ENCODE measurements at regions not wholly inside any gene's neighbourhood (a gene's known extent, or its start where the extent isn't known, plus 50 kb on each side); places are given as distances from the start of the nearest gene placed in this dataset.
"Not testable (repeated sequence)": the region's sequence is repeated elsewhere in the genome, so short reads cannot be mapped to it uniquely, and the experiment has no call there.

DNA sequence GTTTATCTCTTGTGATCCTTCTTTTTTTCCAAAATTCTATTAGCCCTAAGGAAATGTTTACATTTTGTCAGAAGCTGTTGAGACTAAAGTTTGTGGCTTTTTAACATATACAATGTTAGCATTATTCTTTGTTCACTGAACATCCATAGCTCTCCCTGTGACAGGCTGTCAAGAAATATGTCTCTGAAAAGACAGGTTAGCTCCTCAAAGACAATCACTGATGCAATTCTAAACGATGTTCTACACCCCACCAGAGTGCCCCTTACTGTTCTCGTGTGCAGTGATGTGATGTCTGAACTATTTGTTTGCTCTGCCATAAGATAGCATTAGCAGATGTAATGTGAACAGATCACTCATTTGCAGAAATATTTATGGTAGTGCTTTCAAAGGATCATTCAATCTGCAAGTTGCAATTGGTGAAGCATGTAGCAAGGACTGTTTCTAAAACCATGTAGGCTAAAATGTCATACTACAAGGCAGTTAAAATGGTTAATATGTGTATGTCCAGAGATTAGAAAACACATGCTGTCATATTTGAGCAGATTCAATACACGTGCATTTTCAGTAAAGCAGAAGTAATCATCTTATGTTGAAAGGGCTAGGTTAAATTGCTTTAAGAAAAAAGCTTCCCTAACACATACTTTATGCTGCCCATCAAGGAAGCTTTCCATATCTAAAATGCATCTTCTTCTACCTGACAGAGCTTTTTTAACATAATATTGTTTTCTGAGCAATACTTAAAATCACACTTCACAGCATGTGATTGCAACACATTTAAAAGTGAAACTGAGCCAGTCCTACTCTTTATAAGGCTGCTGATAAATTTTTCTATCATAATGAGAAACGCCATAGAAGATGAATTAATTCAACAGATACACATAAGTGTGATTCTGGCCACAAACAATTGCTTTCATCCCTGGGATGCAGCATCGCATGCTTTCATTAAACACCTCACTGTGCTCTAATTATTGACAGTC is 285.7 kb upstream of the UBE2E3 start:
- no peak for DNase-seq

GRCh38 chr2:180692322-180692721 is 288.1 kb upstream of the UBE2E3 start:
- DNase-seq = no peak

DNA sequence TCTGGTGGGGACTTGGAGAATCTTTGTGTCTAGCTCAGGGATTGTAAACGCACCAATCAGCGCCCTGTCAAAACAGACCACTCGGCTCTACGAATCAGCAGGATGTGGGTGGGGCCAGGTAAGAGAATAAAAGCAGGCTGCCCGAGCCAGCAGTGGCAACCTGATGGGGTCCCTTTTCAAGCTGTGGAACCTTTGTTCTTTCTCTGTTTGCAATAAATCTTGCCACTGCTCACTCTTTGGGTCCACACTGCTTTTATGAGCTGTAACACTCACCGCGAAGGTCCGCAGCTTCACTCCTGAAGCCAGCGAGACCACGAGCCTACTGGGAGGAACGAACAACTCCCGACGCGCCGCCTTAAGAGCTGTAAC is 288.6 kb upstream of the UBE2E3 start:
- not testable (repeated sequence) for DNase-seq

DNA sequence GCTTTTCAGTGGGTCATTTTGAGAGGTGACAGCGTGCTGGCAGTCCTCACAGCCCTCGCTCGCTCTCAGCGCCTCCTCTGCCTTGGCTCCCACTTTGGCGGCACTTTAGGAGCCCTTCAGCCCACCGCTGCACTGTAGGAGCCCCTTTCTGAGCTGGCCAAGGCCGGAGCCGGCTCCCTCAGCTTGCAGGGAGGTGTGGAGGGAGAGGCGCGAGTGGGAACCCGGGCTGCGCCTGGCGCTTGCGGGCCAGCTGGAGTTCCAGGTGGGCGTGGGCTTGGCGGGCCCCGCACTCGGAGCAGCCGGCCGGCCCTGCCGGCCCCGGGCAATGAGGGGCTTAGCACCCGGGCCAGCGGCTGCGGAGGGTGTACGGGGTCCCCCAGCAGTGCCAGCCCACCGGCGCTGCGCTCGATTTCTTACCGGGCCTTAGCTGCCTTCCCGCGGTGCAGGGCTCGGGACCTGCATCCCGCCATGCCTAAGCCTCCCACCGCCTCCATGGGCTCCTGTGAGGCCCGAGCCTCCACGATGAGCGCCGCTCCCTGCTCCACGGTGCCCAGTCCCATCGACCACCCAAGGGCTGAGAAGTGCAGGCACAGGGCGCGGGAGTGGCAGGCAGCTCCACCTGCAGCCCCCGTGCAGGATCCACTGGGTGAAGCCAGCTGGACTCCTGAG is 289.1 kb upstream of the UBE2E3 start:
- not testable (repeated sequence) for DNase-seq

DNA sequence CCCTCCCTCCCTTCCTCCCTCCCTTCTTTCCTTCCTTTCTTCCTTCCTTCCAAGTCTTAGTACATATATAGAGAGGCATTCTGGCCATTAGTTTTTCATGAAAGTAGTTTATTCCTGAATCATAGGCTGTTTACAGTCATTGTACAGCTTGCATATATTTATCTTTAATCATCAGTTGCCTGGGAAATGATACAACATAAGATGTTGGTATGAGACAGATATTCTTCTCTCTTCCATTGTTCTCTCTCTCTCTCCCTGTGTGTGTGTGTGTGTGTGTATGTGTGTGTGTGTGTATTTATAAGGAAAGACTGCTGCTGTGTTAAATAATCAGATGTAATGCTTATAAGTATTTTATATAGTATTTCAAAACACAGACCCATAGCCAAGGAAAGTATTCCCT is 289.8 kb upstream of the UBE2E3 start:
- DNase-seq = no peak

GRCh38 chr2:180682871-180683270 is 297.5 kb upstream of the UBE2E3 start:
- DNase-seq = no peak

GRCh38 chr2:180679693-180680092 is 300.7 kb upstream of the UBE2E3 start:
- DNase-seq = no peak

DNA sequence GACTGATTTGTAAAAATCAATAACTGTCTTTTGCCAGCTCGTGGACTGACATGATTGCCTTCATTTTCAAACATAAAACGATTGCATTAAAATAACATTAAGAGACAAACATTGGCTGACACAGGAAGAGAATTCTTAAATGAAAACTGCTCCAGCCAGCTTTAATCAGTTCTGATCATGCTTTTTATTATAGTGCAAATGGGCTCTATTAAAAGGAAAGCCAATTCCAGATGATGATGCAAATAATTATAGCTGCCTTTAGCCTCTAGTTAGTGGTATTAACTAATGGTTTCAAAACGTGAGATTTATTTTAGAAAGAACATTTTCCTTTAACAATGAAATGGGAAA is 301.8 kb upstream of the UBE2E3 start:
- no peak for DNase-seq

GRCh38 chr2:180677930-180678624 is 302.3 kb upstream of the UBE2E3 start:
- no peak for DNase-seq

DNA sequence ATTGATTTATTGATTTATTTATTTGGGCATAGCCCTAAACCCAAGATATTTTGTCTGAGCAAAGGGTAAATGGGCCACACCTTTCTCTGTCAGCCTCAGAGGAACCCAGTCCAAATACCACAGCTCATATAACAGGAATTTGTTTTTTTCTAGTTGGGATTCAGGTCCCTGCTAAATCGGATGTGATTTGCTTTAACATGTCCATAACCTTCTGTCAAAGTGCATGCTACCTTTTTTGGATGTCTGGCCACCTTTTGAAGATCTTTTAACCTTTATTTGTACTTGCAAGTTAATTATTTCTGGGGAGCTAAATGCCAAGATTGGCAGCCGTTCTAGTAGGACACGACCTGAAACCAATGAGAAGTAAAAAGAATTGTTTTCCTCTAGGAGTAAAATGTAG is 303.2 kb upstream of the UBE2E3 start:
- no peak for DNase-seq

- no peak for DNase-seq
These were observed 303.8 kb upstream of the UBE2E3 start for GRCh38 chr2:180676520-180677025.

DNA sequence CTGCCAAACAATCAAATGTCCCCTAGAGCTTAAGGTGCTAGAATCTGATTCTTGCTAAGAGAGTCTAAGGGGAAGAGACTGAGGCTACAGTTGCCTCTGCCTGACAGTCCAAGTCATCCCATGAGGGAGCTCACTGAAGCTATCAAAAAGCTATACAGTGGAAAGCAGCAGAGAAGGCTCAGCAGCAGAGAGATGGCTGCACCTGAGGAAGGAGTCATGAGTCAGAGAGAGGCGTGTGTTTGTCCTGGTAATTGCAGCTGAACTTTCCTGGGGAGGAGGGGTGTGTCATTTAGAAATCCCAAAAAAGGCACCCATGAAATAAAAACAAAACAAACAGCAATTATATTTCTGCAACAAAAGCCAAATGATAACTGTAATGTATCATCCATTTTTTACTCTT is 305.2 kb upstream of the UBE2E3 start:
- DNase-seq = no peak

- no peak for DNase-seq
These were observed 308.0 kb upstream of the UBE2E3 start for GRCh38 chr2:180672377-180672776.

DNA sequence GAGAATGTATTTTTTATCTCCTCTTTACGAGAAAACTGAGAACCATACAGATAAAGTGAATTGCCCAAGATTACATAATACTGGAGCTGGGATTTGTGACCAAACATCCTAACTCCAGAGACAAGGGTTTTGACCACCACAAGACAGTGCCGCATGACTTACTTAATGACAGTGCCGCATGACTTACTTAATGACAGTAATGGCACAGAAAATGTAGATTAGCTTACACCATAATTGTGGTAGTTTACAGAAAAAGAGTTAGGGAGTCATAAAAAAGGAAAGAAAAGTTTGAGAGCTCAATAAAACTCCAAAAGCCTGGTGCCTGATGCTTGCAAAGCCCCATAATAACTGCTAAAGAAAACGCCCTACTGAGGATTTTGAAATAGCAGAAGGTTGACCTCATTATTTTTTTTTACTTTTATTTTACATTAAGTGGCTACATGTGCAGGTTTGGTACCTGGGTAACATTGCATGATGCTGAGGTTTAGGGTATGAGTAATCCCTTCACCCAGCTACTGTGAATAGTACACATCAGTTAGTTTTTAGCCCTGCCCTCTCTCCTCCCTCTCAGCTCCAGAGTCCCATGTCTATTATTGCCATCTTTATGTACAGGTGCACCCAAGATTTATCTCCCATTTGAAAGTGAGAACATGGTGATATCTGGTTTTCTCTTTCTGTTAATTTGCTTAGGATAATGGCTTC is 310.0 kb upstream of the UBE2E3 start:
- DNase-seq = no peak

GRCh38 chr2:180669016-180669415 is 311.4 kb upstream of the UBE2E3 start:
- DNase-seq = peak; percentile 26

GRCh38 chr2:180664507-180664906 is 315.9 kb upstream of the UBE2E3 start:
- no peak for DNase-seq

DNA sequence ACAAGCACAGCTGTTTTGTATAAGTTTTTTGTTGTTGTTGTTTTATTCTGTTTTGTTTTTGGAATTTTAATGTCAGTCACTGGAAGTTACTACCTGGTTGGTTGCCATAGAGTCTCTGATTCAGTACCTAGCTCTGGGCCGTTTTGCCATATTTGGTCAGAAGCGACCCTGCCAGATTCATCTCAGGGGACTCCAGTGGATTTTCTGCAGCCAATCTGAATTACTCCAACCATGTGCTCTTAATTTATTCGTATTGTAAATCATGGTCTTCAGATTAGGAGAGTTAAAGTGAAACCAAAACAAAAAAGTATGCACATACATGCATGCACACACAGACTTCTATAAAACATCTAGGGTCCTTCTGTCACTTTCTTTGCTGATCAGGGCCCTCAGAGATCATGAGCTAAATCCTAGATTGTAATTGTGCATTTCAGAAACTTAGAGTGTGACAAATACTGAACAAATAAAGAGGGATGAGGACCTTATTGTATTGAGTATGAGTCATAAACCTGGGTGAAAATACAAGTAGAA is 317.4 kb upstream of the UBE2E3 start:
- DNase-seq = no peak

- no peak for DNase-seq
These were observed 317.9 kb upstream of the UBE2E3 start for GRCh38 chr2:180662521-180662920.

- no peak for DNase-seq
These were observed 318.7 kb upstream of the UBE2E3 start for GRCh38 chr2:180661686-180662030.

DNA sequence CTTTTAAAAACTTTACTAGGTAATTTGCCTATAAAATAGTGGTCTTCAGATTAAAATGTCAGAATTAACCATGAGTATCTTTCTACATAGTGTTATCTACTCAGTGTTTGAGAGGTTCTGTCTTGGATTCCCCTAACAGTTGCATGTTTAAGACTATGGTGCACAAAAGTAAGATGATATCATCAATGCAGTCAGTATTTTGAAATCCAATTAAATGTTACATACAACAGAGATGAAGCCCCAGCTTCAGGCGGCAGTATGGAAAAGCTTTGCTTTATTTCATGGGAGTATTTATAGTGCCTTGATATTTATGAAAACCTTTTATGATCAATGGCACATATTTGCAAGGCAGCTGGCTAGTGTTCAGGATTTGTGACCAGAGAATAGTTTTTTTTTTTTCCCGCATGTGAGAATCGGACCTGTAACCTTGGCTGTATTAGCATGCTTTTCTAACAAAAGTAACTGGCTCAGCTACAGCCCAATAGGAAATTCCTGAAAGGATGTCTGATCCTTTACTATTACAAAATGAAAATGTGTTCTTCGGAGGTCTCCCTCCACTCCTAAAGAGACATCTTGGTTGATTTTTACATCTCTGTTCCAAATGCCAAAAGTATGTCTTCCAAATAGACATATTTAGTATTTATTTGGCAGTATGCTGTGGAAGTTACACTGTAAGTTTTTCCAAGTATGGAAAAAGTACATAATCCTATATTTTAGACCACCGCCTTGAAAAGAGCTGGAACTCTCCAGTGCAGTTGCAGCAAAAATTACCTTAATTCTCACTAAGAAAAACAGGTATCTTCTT is 319.3 kb upstream of the UBE2E3 start:
- no peak for DNase-seq

DNA sequence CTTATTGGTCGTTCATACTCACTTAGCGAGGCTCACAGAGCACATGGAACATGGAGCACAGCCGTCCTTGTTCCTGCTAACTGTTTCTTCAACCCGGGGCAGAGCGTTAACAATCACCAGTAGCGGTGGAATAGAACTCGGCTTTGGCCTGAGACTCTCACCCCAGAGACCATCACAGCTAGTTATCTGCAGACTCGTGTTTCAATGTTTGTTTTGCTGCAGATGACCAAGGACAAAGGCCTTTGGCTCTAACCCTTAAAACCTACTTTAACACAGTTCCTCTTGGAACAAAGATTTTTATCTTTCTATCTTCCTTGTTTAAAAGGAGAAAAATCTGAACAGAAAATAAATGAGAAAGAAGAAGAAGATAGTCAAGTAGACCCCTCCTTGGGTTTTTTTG is 320.2 kb upstream of the UBE2E3 start:
- DNase-seq = no peak

DNA sequence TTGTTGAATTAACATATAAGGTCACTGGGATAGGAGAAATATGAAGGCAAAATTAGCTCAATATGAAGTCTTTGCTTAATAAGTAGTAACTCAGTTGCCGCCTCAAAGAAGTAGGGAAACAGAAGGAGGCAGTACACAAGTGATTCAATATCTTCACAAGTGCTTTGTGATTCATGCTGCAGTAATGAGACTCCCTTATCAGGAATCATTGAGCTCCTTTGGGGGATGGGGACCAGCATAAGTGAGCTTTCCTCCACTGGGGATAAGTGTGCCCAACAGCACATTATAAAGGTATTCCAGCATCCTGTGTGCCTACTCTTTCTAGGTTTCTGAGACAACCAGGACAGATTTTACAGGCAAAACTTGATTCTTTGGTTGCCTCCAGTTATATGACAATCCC is 323.4 kb upstream of the UBE2E3 start:
- DNase-seq = no peak

All from NCI-H1436 (cell line).